GM06990 (cell line): ENCODE measurements at regions not wholly inside any gene's neighbourhood (a gene's known extent, or its start where the extent isn't known, plus 50 kb on each side); places are given as distances from the start of the nearest gene placed in this dataset.

Experiments used
- DNase-seq: peaks from one replicate; pipeline ENCODE4 v3.0.0-alpha.2; 2011; ENCODE audit not compliant: insufficient read length; ENCODE audit errors: extremely low read depth
- H3K27me3 ChIP-seq: replicated peaks from 2 replicates; pipeline ENCODE4 v1.6.0; 2011; ENCODE audit warnings: low read length; ENCODE audit not compliant: control insufficient read depth, insufficient read depth
- H3K36me3 ChIP-seq: 2 replicates; pipeline ENCODE4 v1.5.1; 2011; ENCODE audit warnings: low read length; ENCODE audit not compliant: control insufficient read depth, insufficient read depth
- H3K4me3 ChIP-seq: replicated peaks from 2 replicates; pipeline ENCODE4 v1.5.1; 2011; ENCODE audit warnings: low read depth, mild to moderate bottlenecking, control low read depth, low read length
- CTCF ChIP-seq: IDR thresholded peaks from 2 replicates; pipeline ENCODE4 v1.5.1; 2011; ENCODE audit warnings: low read length, control low read depth, mild to moderate bottlenecking, inconsistent platforms; ENCODE audit not compliant: insufficient read depth, poor library complexity, severe bottlenecking

DNA sequence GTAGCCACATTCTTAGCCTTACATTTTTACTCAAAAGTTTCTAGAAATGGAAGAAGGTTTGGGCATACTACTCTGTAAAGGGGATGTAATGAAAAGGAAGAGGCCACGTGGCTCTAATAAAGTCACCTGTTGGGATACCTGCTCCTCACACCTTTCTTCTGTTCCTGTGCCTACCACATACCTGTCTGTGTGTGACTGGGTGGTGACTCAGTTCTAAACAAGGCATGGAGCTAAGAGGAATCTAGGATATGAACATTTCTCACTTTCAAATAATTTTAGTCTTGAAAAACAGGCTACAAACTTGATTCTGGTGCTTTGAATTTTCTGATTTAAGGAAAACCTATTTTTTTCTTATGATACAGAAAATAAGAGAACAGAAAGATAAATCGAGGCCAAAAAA, 363.6 kb downstream of the RFPL4B start:
- H3K27me3 ChIP-seq = no peaks in the 10 kb centered on the region
- no peak for TF ChIP-seq CTCF
- H3K36me3 ChIP-seq = no peaks in the 10 kb centered on the region
- H3K4me3 ChIP-seq = no peak overlapping the region
- no peak for DNase-seq

- H3K4me3 ChIP-seq = no peak overlapping the region
- no peak for DNase-seq
- H3K27me3 ChIP-seq = no peaks in the 10 kb centered on the region
- no peak for TF ChIP-seq CTCF
- H3K36me3 ChIP-seq = no peaks in the 10 kb centered on the region
Observed at GRCh38 chr6:112713402-112713801, 366.3 kb downstream of the RFPL4B start.

DNA sequence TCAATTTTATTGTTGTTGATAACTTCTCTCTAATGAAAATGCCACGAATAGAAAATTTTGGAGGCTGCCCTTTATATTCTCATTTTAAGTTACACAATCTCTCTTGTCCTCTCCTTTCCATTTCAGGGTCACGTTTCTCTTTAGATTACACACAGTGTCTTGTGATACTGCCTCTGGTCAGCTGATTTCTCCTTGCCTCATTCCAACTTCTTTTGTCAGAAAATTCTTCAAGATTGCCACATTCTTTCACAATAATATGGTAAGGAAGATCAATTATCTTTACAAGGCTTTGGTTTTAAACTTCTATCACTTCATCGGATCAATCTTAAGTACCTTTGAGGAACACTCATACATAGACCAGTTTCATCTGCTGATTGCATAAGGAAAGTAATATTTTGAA, 370.3 kb downstream of the RFPL4B start:
- TF ChIP-seq CTCF = no peak
- H3K36me3 ChIP-seq = no peaks in the 10 kb centered on the region
- H3K4me3 ChIP-seq = no peak overlapping the region
- no peak for DNase-seq
- H3K27me3 ChIP-seq = no peaks in the 10 kb centered on the region

DNA sequence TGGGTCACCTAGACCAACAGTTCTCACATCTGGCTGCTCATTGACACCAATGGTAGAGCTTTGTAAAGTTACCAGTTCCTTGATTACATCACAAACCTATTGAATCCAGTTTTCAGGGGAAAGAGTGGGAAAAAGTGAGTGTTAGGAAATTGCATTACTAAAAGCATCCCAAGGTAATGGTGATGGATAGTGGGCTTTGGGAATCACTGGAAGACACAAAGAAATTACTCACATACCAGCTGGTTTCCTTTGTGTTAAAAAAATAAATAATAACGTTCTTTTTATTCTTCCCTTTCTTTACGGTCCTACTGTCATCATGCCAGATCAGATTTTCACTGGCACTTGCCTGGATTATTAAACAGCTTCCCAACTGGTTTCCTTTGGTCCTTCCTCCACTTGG, 370.7 kb downstream of the RFPL4B start:
- Histone ChIP-seq H3K27me3 (no peaks in the 10 kb centered on the region), H3K4me3 (no peak overlapping the region), H3K36me3 (no peaks in the 10 kb centered on the region)
- DNase-seq = no peak
- no peak for TF ChIP-seq CTCF

DNA sequence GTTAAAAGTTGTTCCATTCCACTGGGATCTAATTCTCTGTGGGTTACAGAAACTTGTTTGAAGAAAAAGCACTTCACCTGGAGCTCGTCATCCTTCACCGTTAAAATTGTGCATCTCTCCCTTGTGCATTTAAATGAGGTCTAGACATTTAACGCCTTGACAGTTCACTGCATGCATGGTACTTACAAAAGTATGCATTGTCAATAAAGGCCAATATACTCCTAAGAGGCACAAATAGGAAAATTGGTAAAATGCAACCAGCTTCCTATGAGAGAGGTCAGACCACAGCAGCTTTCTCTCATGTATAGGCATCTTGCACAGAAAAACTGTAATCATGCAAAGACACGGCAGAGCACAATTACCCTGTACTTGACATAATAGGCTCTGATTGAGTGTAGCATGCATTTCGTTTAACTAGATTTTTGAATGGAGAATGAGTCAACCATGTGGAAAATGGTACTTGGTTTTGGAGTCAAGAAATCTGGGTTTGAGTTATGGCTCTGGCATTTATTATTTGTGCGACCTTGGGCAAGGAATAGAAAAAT, 378.5 kb downstream of the RFPL4B start:
- TF ChIP-seq CTCF = no peak
- no peak for DNase-seq
- no peaks in the 10 kb centered on the region for H3K36me3 ChIP-seq
- no peaks in the 10 kb centered on the region for H3K27me3 ChIP-seq
- H3K4me3 ChIP-seq = no peak overlapping the region

- no peak for TF ChIP-seq CTCF
- no peaks in the 10 kb centered on the region for H3K36me3 ChIP-seq
- H3K4me3 ChIP-seq = no peak overlapping the region
- no peak for DNase-seq
- H3K27me3 ChIP-seq = no peaks in the 10 kb centered on the region
Observed at GRCh38 chr6:112735129-112735528, 388.0 kb downstream of the RFPL4B start.
